SK-N-SH (cell line): ENCODE measurements at regions not wholly inside any gene's neighbourhood (a gene's known extent, or its start where the extent isn't known, plus 50 kb on each side); places are given as distances from the start of the nearest gene placed in this dataset.

ENCODE experiments used
- CTCF ChIA-PET: fragments of 300-600, 350-600 bp; formaldehyde crosslinking; extraction: SDS; loops from one replicate; lab custom pipeline; 2021; lab: Yijun Ruan, JAX
- POLR2A ChIA-PET: fragments of 350-600 bp; sonication (Branson Sonifier 250); formaldehyde crosslinking; extraction: SDS; loops from one replicate; lab custom pipeline; 2020; ENCODE audit warnings: antibody characterized with exemption, inconsistent platforms; lab: Yijun Ruan, JAX
- DNase-seq: peaks from one replicate; pipeline ENCODE4 v3.0.0; 2012
- H2AFZ ChIP-seq: fragments of 200-600 bp; sonication (generic); 2 replicates; pipeline ENCODE4 v1.8.1; 2016; ENCODE audit warnings: antibody characterized with exemption, mild to moderate bottlenecking, low read depth
- H3F3A ChIP-seq: fragments of 200-600 bp; sonication (generic); replicated peaks from 2 replicates; pipeline ENCODE3; 2016; ENCODE audit warnings: antibody characterized with exemption, mild to moderate bottlenecking; ENCODE audit not compliant: insufficient read depth
- H3K27ac ChIP-seq, 2 experiments: fragments of 200-500 bp in 1 of 2; fragments of 200-600 bp in 1 of 2; sonication (Bioruptor generic) in 1 of 2; sonication (generic), shearing (Covaris generic) in 1 of 2; 2 replicates each; pipeline versions ENCODE4 v1.5.1 to v1.6.1; 2014 to 2016; ENCODE audit warnings: low read depth in 2 of 2, inconsistent platforms in 1 of 2, low read length in 1 of 2, mild to moderate bottlenecking in 1 of 2, mixed read lengths in 1 of 2
- H3K27me3 ChIP-seq: fragments of 200-600 bp; sonication (generic), shearing (Covaris generic); 2 replicates; pipeline ENCODE4 v1.6.1; 2016; ENCODE audit warnings: mixed run types; ENCODE audit not compliant: insufficient read depth
- H3K36me3 ChIP-seq, 2 experiments: fragments of 200-500 bp in 1 of 2; fragments of 200-600 bp in 1 of 2; sonication (Bioruptor generic) in 1 of 2; sonication (generic) in 1 of 2; replicated peaks in 1 of 2; 2 replicates each; pipeline versions ENCODE3 to v1.5.1; 2014 to 2016; ENCODE audit warnings: low read length in 1 of 2, mild to moderate bottlenecking in 1 of 2; ENCODE audit not compliant: insufficient read depth in 2 of 2, control insufficient read depth in 1 of 2
- H3K4me1 ChIP-seq, 2 experiments: fragments of 200-500 bp in 1 of 2; fragments of 200-600 bp in 1 of 2; sonication (Bioruptor generic) in 1 of 2; sonication (generic), shearing (Covaris generic) in 1 of 2; 2 replicates each; pipeline versions ENCODE4 v1.5.1 to v1.6.1; 2014 to 2016; ENCODE audit warnings: low read depth in 1 of 2, low read length in 1 of 2, mixed run types in 1 of 2; ENCODE audit not compliant: insufficient read depth in 2 of 2, control insufficient read depth in 1 of 2
- H3K4me2 ChIP-seq: fragments of 200-600 bp; sonication (generic), shearing (Covaris generic); 2 replicates; pipeline ENCODE4 v1.6.1; 2017; ENCODE audit warnings: mixed run types
- H3K4me3 ChIP-seq, 2 experiments: fragments of 200-500 bp in 1 of 2; fragments of 200-600 bp in 1 of 2; sonication (Bioruptor generic) in 1 of 2; sonication (generic), shearing (Covaris generic) in 1 of 2; 2 replicates each; pipeline versions ENCODE4 v1.5.1 to v1.8.1; 2014 to 2016; ENCODE audit warnings: low read depth in 2 of 2, inconsistent platforms in 1 of 2, low read length in 1 of 2, mild to moderate bottlenecking in 1 of 2, mixed read lengths in 1 of 2, moderate library complexity in 1 of 2
- H3K79me2 ChIP-seq: fragments of 200-600 bp; sonication (generic); 2 replicates; pipeline ENCODE4 v1.8.1; 2017; ENCODE audit warnings: mild to moderate bottlenecking; ENCODE audit not compliant: insufficient read depth
- H3K9ac ChIP-seq: fragments of 200-600 bp; sonication (generic); 2 replicates; pipeline ENCODE4 v1.6.1; 2017; ENCODE audit warnings: mixed run types
- H3K9me2 ChIP-seq: fragments of 200-600 bp; sonication (generic); 2 replicates; pipeline ENCODE4 v1.6.1; 2017; ENCODE audit warnings: mixed run types
- H3K9me3 ChIP-seq: fragments of 200-600 bp; sonication (generic); 2 replicates; pipeline ENCODE4 v1.6.1; 2017; ENCODE audit warnings: mixed run types, mild to moderate bottlenecking, moderate library complexity
- H4K20me1 ChIP-seq: fragments of 200-600 bp; sonication (generic); 2 replicates; pipeline ENCODE4 v1.6.1; 2017; ENCODE audit warnings: mild to moderate bottlenecking, mixed run types; ENCODE audit not compliant: insufficient read depth
- CHD2 ChIP-seq: fragments of 150-350 bp; IDR thresholded peaks from 2 replicates; pipeline ENCODE4 v1.6.1; 2018; ENCODE audit warnings: low read length; ENCODE audit not compliant: partially characterized antibody
- EP300 ChIP-seq, 2 experiments: IDR thresholded peaks; 2 replicates each; pipeline versions ENCODE4 v1.4.0 to v1.6.1; 2012; ENCODE audit warnings: borderline replicate concordance in 1 of 2, low read depth in 1 of 2, low read length in 1 of 2
- GABPA ChIP-seq: IDR thresholded peaks from 2 replicates; pipeline ENCODE4 v1.4.0; 2012; ENCODE audit warnings: low read depth, mild to moderate bottlenecking
- RCOR1 ChIP-seq: fragments of 150-350 bp; IDR thresholded peaks from 2 replicates; pipeline ENCODE4 v1.6.1; 2017; ENCODE audit warnings: antibody characterized with exemption, low read length
- RFX5 ChIP-seq: IDR thresholded peaks from 2 replicates; pipeline ENCODE4 v1.6.1; 2012; ENCODE audit warnings: mild to moderate bottlenecking, improper control_type of control experiment, low read length
- TAF1 ChIP-seq: IDR thresholded peaks from 2 replicates; pipeline ENCODE4 v1.6.1; 2012; ENCODE audit warnings: low read depth, mild to moderate bottlenecking, low read length, moderate library complexity, borderline replicate concordance
- YY1 ChIP-seq: IDR thresholded peaks from 2 replicates; pipeline ENCODE4 v1.4.0; 2012; ENCODE audit warnings: low read depth, mild to moderate bottlenecking
- WGBS: methylation state at CpG from one replicate; pipeline ENCODE4 v1.1.6; 2017; ENCODE audit warnings: low lambda C conversion rate; 5-methylcytosine and 5-hydroxymethylcytosine counted together
- TF ChIP-seq, protein P1 (sequence below): fragments of 150-350 bp; IDR thresholded peaks from 2 replicates; pipeline ENCODE4 v1.6.1; 2016; ENCODE audit warnings: mild to moderate bottlenecking, low read depth, low read length
- TF ChIP-seq, protein P2 (sequence below): IDR thresholded peaks from 2 replicates; pipeline ENCODE4 v1.4.0; 2012; ENCODE audit warnings: low read depth, borderline replicate concordance

DNA sequence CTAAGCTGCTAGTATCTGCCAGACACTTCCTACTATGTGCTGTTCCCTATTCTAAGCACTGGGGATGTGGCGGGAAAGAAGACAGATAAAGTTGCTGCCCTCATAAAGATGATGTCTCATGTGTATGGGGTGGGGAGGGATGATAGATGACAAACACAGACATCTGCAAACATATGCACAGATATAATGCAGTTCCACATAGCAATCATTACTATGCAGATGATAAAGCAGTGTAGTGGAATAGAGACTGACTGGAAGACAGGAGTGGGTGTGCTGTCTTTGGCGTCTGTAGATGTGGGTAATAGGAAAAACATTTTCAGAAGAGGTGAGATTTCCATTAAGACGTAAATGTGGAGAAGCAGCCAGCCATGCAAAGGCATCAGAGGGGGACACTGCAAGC, 243.6 kb downstream of the DPY19L2 start:
- Histone ChIP-seq H4K20me1 (no peaks in the 10 kb centered on the region), H3F3A (no peaks in the 10 kb centered on the region), H3K27ac (no peak overlapping the region), H3K9ac (no peak overlapping the region), H3K9me2 (no peaks in the 10 kb centered on the region), H3K27me3 (no peaks in the 10 kb centered on the region; the same call in 1 of the 2 replicates), H2AFZ (no peak overlapping the region), H3K9me3 (no peaks in the 10 kb centered on the region), H3K4me1 (no peaks in the 10 kb centered on the region), H3K36me3 (no peaks in the 10 kb centered on the region), H3K4me2 (no peak overlapping the region), H3K79me2 (no peaks in the 10 kb centered on the region), H3K4me3 (no peak overlapping the region)
- POLR2A ChIA-PET = no interaction called here
- CTCF ChIA-PET = interaction anchor here (6.6 kb wide), 1 partner anchor 377 kb away, joined by 39 read pairs; no protein-coding TSS in a partner anchor
- TF ChIP-seq EP300 (IDR thresholded peaks at IDR 0.05; ENCODE audit: borderline replicate concordance in 1 of 2, low read depth in 1 of 2, low read length in 1 of 2) = no peak
- TF ChIP-seq, protein P1, sequence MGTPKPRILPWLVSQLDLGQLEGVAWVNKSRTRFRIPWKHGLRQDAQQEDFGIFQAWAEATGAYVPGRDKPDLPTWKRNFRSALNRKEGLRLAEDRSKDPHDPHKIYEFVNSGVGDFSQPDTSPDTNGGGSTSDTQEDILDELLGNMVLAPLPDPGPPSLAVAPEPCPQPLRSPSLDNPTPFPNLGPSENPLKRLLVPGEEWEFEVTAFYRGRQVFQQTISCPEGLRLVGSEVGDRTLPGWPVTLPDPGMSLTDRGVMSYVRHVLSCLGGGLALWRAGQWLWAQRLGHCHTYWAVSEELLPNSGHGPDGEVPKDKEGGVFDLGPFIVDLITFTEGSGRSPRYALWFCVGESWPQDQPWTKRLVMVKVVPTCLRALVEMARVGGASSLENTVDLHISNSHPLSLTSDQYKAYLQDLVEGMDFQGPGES = no peak
- DNase-seq = no peak
- 2% methylated on average over 3 of the region's 3 CpGs for WGBS

DNA sequence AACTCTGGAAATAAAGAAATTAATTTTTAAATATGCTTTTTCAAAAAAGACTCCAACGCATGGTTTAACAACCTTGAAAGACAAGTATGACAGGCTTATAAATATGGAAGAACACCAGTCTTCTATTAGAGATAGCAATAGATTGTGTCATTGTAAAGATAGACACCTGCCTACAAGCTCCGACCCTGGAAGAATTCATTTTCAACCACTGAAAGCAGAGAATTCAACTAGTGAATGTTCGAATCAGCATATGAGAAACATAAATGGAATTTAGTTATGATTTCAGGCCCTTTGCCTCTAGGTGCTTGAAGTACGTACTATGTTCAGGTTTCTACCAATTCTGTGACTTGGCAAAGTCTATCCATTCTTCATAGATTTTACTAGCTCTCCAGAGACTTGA, 244.5 kb downstream of the DPY19L2 start:
- ChIA-PET CTCF (interaction anchor here (0.9 to 6.6 kb wide), 2 partner anchors 338 to 378 kb away, joined by 3 to 39 read pairs; no protein-coding TSS in a partner anchor), POLR2A (no interaction called here)
- DNase-seq = no peak
- WGBS = 16% methylated on average over 4 of the region's 4 CpGs
- Histone ChIP-seq H3K4me1 (no peaks in the 10 kb centered on the region), H4K20me1 (no peaks in the 10 kb centered on the region), H3K79me2 (no peaks in the 10 kb centered on the region), H3F3A (no peaks in the 10 kb centered on the region), H3K4me2 (no peak overlapping the region), H3K36me3 (no peaks in the 10 kb centered on the region), H3K27me3 (no peaks in the 10 kb centered on the region; the same call in 1 of the 2 replicates), H3K4me3 (no peak overlapping the region), H3K9ac (no peak overlapping the region), H2AFZ (no peak overlapping the region), H3K27ac (no peak overlapping the region), H3K9me3 (no peaks in the 10 kb centered on the region), H3K9me2 (no peaks in the 10 kb centered on the region)
- TF ChIP-seq TAF1 = no peak
- no peak for TF ChIP-seq YY1
- no peak for TF ChIP-seq GABPA
- TF ChIP-seq, protein P2, sequence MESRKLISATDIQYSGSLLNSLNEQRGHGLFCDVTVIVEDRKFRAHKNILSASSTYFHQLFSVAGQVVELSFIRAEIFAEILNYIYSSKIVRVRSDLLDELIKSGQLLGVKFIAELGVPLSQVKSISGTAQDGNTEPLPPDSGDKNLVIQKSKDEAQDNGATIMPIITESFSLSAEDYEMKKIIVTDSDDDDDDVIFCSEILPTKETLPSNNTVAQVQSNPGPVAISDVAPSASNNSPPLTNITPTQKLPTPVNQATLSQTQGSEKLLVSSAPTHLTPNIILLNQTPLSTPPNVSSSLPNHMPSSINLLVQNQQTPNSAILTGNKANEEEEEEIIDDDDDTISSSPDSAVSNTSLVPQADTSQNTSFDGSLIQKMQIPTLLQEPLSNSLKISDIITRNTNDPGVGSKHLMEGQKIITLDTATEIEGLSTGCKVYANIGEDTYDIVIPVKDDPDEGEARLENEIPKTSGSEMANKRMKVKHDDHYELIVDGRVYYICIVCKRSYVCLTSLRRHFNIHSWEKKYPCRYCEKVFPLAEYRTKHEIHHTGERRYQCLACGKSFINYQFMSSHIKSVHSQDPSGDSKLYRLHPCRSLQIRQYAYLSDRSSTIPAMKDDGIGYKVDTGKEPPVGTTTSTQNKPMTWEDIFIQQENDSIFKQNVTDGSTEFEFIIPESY = no peak
- TF ChIP-seq EP300 (IDR thresholded peaks at IDR 0.05; ENCODE audit: borderline replicate concordance in 1 of 2, low read depth in 1 of 2, low read length in 1 of 2) = no peak
- TF ChIP-seq CHD2 = no peak
- no peak for TF ChIP-seq RFX5
- TF ChIP-seq RCOR1 = no peak
